Endothelial cell of umbilical vein (primary cell): ENCODE measurements at regions not wholly inside any gene's neighbourhood (a gene's known extent, or its start where the extent isn't known, plus 50 kb on each side); places are given as distances from the start of the nearest gene placed in this dataset.

Experiments
- EZH2 ChIP-seq: IDR thresholded peaks from 2 replicates; pipeline ENCODE4 v1.6.1; 2012; ENCODE audit warnings: borderline replicate concordance, low read depth, mild to moderate bottlenecking, moderate library complexity, low read length, inconsistent platforms; ENCODE audit not compliant: severe bottlenecking
- FOS ChIP-seq: IDR thresholded peaks from 2 replicates; pipeline ENCODE4 v1.6.1; 2011; ENCODE audit warnings: mild to moderate bottlenecking, low read length, moderate library complexity, borderline replicate concordance; ENCODE audit not compliant: insufficient read depth
- JUN ChIP-seq: IDR thresholded peaks from 2 replicates; pipeline ENCODE4 v1.6.1; 2011; ENCODE audit warnings: borderline replicate concordance, low read depth; ENCODE audit not compliant: insufficient read length, insufficient read depth
- MYC ChIP-seq: IDR thresholded peaks from one replicate; pipeline ENCODE4 v1.6.1; 2011; ENCODE audit warnings: mild to moderate bottlenecking, low read depth, low read length
- POLR2A ChIP-seq: IDR thresholded peaks from 2 replicates; pipeline ENCODE4 v1.6.1; 2012; ENCODE audit warnings: low read depth, mild to moderate bottlenecking, control low read depth, low read length
- POLR2AphosphoS5 ChIP-seq: IDR thresholded peaks from 2 replicates; pipeline ENCODE4 v1.6.1; 2012; ENCODE audit warnings: low read depth, mild to moderate bottlenecking, control low read depth, low read length, moderate library complexity; ENCODE audit not compliant: insufficient read depth
- TF ChIP-seq, protein P1 (sequence below), 2 donors: IDR thresholded peaks; 1 replicate in 1 of 2; 2 replicates in 1 of 2; pipeline ENCODE4 v1.5.1; 2011; ENCODE audit warnings: low read length in 2 of 2, mild to moderate bottlenecking in 2 of 2, moderate library complexity in 2 of 2, control low read depth in 1 of 2, inconsistent platforms in 1 of 2, low read depth in 1 of 2; ENCODE audit not compliant: insufficient read depth in 1 of 2; ENCODE audit errors: extremely low read depth in 1 of 2
- TF ChIP-seq, protein P2 (sequence below): IDR thresholded peaks from 2 replicates; pipeline ENCODE4 v1.6.1; 2011; ENCODE audit not compliant: insufficient read depth, insufficient read length

DNA sequence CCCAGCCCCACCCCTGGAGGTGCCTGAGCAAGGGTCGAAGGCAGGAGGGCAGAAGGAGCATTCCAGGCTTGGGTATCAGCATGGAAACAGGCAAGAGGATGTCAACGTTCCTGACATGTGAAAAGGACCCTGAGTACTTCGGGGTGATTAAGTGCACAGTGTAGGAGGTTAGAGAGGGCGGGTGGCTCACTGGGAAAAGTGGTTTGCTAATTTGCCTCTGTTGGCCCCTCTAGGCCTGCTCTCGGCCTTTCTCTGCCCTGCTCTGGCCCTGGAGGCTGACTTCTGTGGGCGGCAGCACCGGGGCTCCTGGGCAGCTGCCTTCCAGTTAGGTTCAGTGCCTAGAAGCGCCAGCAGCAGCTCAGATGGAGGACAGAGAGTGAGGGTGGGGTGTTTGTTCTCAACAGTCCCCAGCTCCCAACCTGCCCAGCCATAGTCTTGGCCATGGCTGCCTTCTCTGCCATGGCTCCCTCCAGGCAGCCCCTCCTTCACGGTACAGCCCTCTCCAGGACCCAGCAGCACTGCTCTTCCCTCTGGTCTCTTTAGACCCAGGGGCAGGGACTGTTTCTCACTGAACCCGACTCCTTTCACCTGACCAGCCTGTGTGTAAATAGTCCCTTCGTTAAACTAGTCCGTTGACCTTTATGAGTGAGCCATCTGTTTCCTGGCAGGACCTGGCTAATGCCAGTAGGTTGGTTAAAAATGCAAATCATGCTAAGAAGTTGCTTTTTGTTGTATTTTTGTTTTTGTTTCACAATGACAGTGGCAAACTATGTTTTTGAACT lies 107.1 kb upstream of the TPM1 start:
- TF ChIP-seq, protein P1, sequence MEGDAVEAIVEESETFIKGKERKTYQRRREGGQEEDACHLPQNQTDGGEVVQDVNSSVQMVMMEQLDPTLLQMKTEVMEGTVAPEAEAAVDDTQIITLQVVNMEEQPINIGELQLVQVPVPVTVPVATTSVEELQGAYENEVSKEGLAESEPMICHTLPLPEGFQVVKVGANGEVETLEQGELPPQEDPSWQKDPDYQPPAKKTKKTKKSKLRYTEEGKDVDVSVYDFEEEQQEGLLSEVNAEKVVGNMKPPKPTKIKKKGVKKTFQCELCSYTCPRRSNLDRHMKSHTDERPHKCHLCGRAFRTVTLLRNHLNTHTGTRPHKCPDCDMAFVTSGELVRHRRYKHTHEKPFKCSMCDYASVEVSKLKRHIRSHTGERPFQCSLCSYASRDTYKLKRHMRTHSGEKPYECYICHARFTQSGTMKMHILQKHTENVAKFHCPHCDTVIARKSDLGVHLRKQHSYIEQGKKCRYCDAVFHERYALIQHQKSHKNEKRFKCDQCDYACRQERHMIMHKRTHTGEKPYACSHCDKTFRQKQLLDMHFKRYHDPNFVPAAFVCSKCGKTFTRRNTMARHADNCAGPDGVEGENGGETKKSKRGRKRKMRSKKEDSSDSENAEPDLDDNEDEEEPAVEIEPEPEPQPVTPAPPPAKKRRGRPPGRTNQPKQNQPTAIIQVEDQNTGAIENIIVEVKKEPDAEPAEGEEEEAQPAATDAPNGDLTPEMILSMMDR (IDR thresholded peaks at IDR 0.05; ENCODE audit: extremely low read depth in 1 of 2, insufficient read depth in 1 of 2, low read depth in 1 of 2, low read length in 2 of 2), result no peak
- TF ChIP-seq POLR2A (no peak), EZH2 (no peak), POLR2AphosphoS5 (no peak), MYC (no peak), JUN (no peak), FOS (no peak)
- TF ChIP-seq, protein P2, sequence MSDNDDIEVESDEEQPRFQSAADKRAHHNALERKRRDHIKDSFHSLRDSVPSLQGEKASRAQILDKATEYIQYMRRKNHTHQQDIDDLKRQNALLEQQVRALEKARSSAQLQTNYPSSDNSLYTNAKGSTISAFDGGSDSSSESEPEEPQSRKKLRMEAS, result no peak
